ENCODE measurements at regions not wholly inside any gene's neighbourhood (a gene's known extent, or its start where the extent isn't known, plus 50 kb on each side); places are given as distances from the start of the nearest gene placed in this dataset.
"Not testable (repeated sequence)": the region's sequence is repeated elsewhere in the genome, so short reads cannot be mapped to it uniquely, and the experiment has no call there.

DNA sequence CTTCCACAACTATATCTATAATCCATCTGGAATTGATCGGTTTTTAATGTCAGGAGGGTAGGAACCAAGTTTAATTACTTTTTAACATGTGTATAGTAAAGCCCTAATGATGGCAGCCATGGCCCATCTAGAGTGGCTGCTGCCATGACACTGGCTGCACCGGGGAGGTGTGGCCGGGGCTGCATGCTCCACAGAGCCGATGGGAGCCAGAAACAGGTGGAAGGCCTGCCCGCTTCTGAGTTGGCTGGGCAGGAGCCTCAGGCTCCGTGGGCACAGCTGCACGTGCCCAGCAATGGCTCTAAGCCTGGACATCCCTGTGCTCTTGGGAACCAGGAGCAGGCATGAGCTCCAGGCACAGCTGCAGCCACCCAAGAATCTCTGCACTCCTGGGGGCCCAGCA, 73.0 kb downstream of the GBP6 start:
- H3K27me3 ChIP-seq (ENCODE audit: insufficient read depth, low read length), result no peaks in the 10 kb centered on the region
- no peak overlapping the region for H3K4me3 ChIP-seq (ENCODE audit: insufficient read depth, low read length)
- no peak for DNase-seq (ENCODE audit: insufficient read length, low spot score, missing footprints)
- TF ChIP-seq, protein P1, sequence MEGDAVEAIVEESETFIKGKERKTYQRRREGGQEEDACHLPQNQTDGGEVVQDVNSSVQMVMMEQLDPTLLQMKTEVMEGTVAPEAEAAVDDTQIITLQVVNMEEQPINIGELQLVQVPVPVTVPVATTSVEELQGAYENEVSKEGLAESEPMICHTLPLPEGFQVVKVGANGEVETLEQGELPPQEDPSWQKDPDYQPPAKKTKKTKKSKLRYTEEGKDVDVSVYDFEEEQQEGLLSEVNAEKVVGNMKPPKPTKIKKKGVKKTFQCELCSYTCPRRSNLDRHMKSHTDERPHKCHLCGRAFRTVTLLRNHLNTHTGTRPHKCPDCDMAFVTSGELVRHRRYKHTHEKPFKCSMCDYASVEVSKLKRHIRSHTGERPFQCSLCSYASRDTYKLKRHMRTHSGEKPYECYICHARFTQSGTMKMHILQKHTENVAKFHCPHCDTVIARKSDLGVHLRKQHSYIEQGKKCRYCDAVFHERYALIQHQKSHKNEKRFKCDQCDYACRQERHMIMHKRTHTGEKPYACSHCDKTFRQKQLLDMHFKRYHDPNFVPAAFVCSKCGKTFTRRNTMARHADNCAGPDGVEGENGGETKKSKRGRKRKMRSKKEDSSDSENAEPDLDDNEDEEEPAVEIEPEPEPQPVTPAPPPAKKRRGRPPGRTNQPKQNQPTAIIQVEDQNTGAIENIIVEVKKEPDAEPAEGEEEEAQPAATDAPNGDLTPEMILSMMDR (IDR thresholded peaks at IDR 0.05; ENCODE audit: extremely low read depth, low read depth, low read length), result no peak
- H2AFZ ChIP-seq (ENCODE audit: low read length), result no peak overlapping the region
- H3K9me3 ChIP-seq (ENCODE audit: low read depth, low read length), result no peaks in the 10 kb centered on the region
- no peak overlapping the region for H3K4me2 ChIP-seq (ENCODE audit: insufficient read depth, low read length)
- H3K79me2 ChIP-seq (ENCODE audit: insufficient read depth, low read length), result no peaks in the 10 kb centered on the region
- no peaks in the 10 kb centered on the region for H3K36me3 ChIP-seq (ENCODE audit: insufficient read depth, low read length)
- no peak overlapping the region for H3K27ac ChIP-seq (ENCODE audit: low read depth, low read length)
- no peaks in the 10 kb centered on the region for H3K4me1 ChIP-seq (ENCODE audit: insufficient read depth, low read length)
- no peaks in the 10 kb centered on the region for H4K20me1 ChIP-seq (ENCODE audit: insufficient read depth, low read length)

DNA sequence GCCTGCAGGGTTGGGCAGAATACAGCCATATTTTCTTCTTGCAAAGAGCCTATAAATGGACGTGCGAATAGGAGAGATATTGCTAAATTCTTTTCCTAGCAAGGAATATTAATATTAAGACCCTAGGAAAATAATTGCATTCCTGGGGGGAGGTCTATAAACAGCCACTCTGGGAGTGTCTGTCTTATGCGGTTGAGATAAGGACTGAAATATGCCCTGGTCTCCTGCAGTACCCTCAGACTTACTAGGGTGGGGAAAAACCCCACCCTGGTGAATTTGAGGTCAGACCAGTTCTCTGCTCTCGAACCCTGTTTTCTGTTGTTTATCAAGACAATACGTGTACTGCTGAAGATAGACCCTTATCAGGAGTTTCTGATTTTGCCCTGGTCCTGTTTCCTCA, 74.4 kb downstream of the GBP6 start:
- H3K4me2 ChIP-seq (ENCODE audit: insufficient read depth, low read length); H2AFZ ChIP-seq (ENCODE audit: low read length); H3K27ac ChIP-seq (ENCODE audit: low read depth, low read length); H3K9me3 ChIP-seq (ENCODE audit: low read depth, low read length); H3K4me3 ChIP-seq (ENCODE audit: insufficient read depth, low read length); H3K79me2 ChIP-seq (ENCODE audit: insufficient read depth, low read length); H4K20me1 ChIP-seq (ENCODE audit: insufficient read depth, low read length); H3K4me1 ChIP-seq (ENCODE audit: insufficient read depth, low read length); H3K27me3 ChIP-seq (ENCODE audit: insufficient read depth, low read length); H3K36me3 ChIP-seq (ENCODE audit: insufficient read depth, low read length); DNase-seq (ENCODE audit: insufficient read length, low spot score, missing footprints): not testable (repeated sequence)

DNA sequence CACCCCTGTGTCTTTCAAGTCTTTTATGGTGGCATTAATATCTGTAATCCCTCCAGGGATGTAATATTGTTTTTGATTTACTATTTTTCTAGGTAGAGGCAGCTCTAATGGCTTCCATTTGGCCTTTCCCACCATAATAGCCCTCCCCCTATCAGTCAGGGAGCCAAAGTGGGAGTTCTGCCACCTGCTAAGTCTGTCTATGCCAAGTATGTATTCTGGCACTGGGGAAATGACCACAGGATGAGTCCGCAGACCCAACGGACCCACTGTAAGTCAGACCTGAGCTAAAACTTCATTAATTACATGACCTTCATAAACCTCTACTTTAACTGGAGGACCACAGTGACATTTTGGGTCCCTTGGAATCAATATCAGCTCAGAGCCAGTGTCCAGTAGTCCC, 77.1 kb downstream of the GBP6 start:
- Histone ChIP-seq H3K27me3 (ENCODE audit: insufficient read depth, low read length) (no peaks in the 10 kb centered on the region), H3K36me3 (ENCODE audit: insufficient read depth, low read length) (no peaks in the 10 kb centered on the region), H3K79me2 (ENCODE audit: insufficient read depth, low read length) (no peaks in the 10 kb centered on the region), H3K4me2 (ENCODE audit: insufficient read depth, low read length) (no peak overlapping the region), H4K20me1 (ENCODE audit: insufficient read depth, low read length) (no peaks in the 10 kb centered on the region), H2AFZ (ENCODE audit: low read length) (no peak overlapping the region), H3K4me1 (ENCODE audit: insufficient read depth, low read length) (no peaks in the 10 kb centered on the region), H3K9me3 (ENCODE audit: low read depth, low read length) (no peaks in the 10 kb centered on the region), H3K27ac (ENCODE audit: low read depth, low read length) (no peak overlapping the region), H3K4me3 (ENCODE audit: insufficient read depth, low read length) (no peak overlapping the region)
- no peak for DNase-seq (ENCODE audit: insufficient read length, low spot score, missing footprints)
- TF ChIP-seq, protein P1 (IDR thresholded peaks at IDR 0.05; ENCODE audit: extremely low read depth, low read depth, low read length), result no peak

DNA sequence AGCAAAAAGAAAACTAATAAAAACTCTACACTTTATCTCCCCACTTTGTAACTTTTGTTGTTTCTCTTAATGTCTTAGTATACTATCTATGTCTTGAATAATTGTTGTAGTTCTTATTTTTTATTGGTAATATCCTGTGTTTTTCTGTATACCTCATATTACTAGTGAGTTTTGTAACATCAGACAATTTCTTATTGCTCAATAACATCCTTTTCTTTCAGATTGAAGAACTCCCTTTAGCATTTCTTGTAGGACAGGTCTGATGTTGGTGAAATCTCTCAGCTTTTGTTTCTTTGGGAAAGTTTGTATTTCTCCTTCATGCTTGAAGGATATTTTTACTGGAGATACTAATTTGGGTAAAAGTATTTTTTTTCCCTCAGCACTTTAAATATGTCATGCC, 79.8 kb upstream of the LRRC8B start:
- no peak for DNase-seq (ENCODE audit: insufficient read length, low spot score, missing footprints)
- no peak overlapping the region for H3K4me2 ChIP-seq (ENCODE audit: insufficient read depth, low read length)

More for the DNA sequence above, 79.8 kb upstream of the LRRC8B start:
- no peaks in the 10 kb centered on the region for H3K9me3 ChIP-seq (ENCODE audit: low read depth, low read length)
- no peaks in the 10 kb centered on the region for H3K4me1 ChIP-seq (ENCODE audit: insufficient read depth, low read length)
- TF ChIP-seq, protein P1 (IDR thresholded peaks at IDR 0.05; ENCODE audit: extremely low read depth, low read depth, low read length), result no peak
- no peak overlapping the region for H3K4me3 ChIP-seq (ENCODE audit: insufficient read depth, low read length)
- no peak overlapping the region for H3K27ac ChIP-seq (ENCODE audit: low read depth, low read length)
- no peaks in the 10 kb centered on the region for H3K36me3 ChIP-seq (ENCODE audit: insufficient read depth, low read length)
- no peaks in the 10 kb centered on the region for H3K79me2 ChIP-seq (ENCODE audit: insufficient read depth, low read length)
- H4K20me1 ChIP-seq (ENCODE audit: insufficient read depth, low read length), result no peaks in the 10 kb centered on the region
- H2AFZ ChIP-seq (ENCODE audit: low read length), result no peak overlapping the region
- H3K27me3 ChIP-seq (ENCODE audit: insufficient read depth, low read length), result no peaks in the 10 kb centered on the region
